Natural killer cell (primary cell): ENCODE measurements at regions not wholly inside any gene's neighbourhood (a gene's known extent, or its start where the extent isn't known, plus 50 kb on each side); places are given as distances from the start of the nearest gene placed in this dataset.

ENCODE experiments used
- ATAC-seq, 3 donors: fragments of 150-1000 bp in 2 of 3; fragments of 200-7000 bp in 1 of 3; cut with Tn5 transposase; 1 replicate in 1 of 3; 2 replicates in 2 of 3; pipeline ENCODE4 v1.10.0; 2021; ENCODE audit warnings: mild to moderate bottlenecking in 2 of 3, moderate library complexity in 2 of 3
- DNase-seq, 2 donors: peaks; one replicate each; pipeline versions ENCODE4 v3.0.0 to v3.0.0-alpha.2; 2013 to 2021; ENCODE audit warnings: mixed read lengths in 1 of 2
- H3K27ac ChIP-seq: one replicate; pipeline ENCODE4 v1.5.1; 2013; ENCODE audit warnings: mild to moderate bottlenecking, low read length
- H3K27me3 ChIP-seq: one replicate; pipeline ENCODE4 v1.6.1; 2013; ENCODE audit warnings: low read length; ENCODE audit not compliant: control insufficient read depth, insufficient read depth
- H3K36me3 ChIP-seq: one replicate; pipeline ENCODE4 v1.6.1; 2013; ENCODE audit warnings: low read length; ENCODE audit not compliant: control insufficient read depth, insufficient read depth
- H3K4me1 ChIP-seq: one replicate; pipeline ENCODE4 v1.6.1; 2013; ENCODE audit warnings: low read length; ENCODE audit not compliant: control insufficient read depth, insufficient read depth
- H3K4me3 ChIP-seq: one replicate; pipeline ENCODE4 v1.5.1; 2013; ENCODE audit warnings: low read length
- H3K9me3 ChIP-seq: one replicate; pipeline ENCODE4 v1.6.1; 2013; ENCODE audit warnings: low read length; ENCODE audit not compliant: control insufficient read depth, insufficient read depth
- H3K27ac Mint-ChIP-seq, 2 donors: one replicate each; pipeline ENCODE4 v1.8.0; 2022; ENCODE audit warnings: mild to moderate bottlenecking in 2 of 2, mixed read lengths in 2 of 2, moderate library complexity in 1 of 2
- H3K27me3 Mint-ChIP-seq, 2 donors: one replicate each; pipeline ENCODE4 v1.8.0; 2022; ENCODE audit warnings: low read depth in 2 of 2, mixed read lengths in 2 of 2
- H3K36me3 Mint-ChIP-seq: one replicate; pipeline ENCODE4 v1.8.0; 2022; ENCODE audit warnings: mixed read lengths
- H3K4me1 Mint-ChIP-seq, 2 donors: one replicate each; pipeline ENCODE4 v1.8.0; 2022; ENCODE audit warnings: mixed read lengths in 2 of 2
- H3K4me3 Mint-ChIP-seq: one replicate; pipeline ENCODE4 v1.8.0; 2022; ENCODE audit warnings: mild to moderate bottlenecking, moderate library complexity, mixed read lengths
- H3K9me3 Mint-ChIP-seq, 2 donors: one replicate each; pipeline ENCODE4 v1.8.0; 2022; ENCODE audit warnings: mixed read lengths in 2 of 2
- WGBS: methylation state at CpG from one replicate; pipeline ENCODE4 v1.1.7; 2013; ENCODE audit warnings: missing lambda C conversion rate; ENCODE audit not compliant: insufficient coverage; 5-methylcytosine and 5-hydroxymethylcytosine counted together
- intact Hi-C: fragments of 100-400 bp; cut with micrococcal nuclease; formaldehyde crosslinking; loops from one replicate; pipeline ENCODE4 v1.14.2; 2022
- TF ChIP-seq, protein P1 (sequence below): fragments of 200-600 bp; IDR thresholded peaks from one replicate; pipeline ENCODE4 v1.8.0; 2022; ENCODE audit warnings: antibody characterized with exemption

DNA sequence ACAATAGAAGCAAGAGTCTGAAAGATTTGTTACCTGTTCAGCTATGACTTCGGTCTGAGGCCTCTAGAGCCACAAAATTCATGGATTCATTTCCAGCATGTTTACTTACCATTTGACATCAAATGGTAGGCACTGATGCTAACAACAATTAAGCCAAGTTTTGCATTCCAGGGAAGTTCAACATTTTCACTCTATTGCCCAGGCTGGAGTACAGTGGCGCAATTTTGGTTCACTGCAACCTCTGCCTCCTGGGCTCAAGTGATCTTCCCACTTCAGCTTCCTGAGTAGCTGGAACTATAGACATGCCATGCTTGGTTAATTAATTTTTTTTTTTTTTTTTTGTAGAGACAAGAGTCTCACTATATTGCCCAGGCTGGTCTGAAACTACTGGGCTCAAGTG is 114.1 kb upstream of the SGK1 start:
- Histone ChIP-seq H3K27me3 (no peaks in the 10 kb centered on the region), H3K9me3 (no peaks in the 10 kb centered on the region), H3K27ac (no peak overlapping the region), H3K4me1 (peaks cover 3% of the 10 kb centered on the region), H3K36me3 (no peaks in the 10 kb centered on the region), H3K4me3 (no peak overlapping the region)
- ATAC-seq (no peak), DNase-seq (no peak)
- no peak overlapping the region for H3K4me3 Mint-ChIP-seq
- no peaks in the 10 kb centered on the region for H3K9me3 Mint-ChIP-seq
- H3K36me3 Mint-ChIP-seq: no peaks in the 10 kb centered on the region
- H3K27ac Mint-ChIP-seq: no peak overlapping the region
- no peaks in the 10 kb centered on the region for H3K27me3 Mint-ChIP-seq
- intact Hi-C loops: no loop called here
- H3K4me1 Mint-ChIP-seq: no peaks in the 10 kb centered on the region
- WGBS: 50% methylated on average over 2 of the region's 2 CpGs
- TF ChIP-seq, protein P1, sequence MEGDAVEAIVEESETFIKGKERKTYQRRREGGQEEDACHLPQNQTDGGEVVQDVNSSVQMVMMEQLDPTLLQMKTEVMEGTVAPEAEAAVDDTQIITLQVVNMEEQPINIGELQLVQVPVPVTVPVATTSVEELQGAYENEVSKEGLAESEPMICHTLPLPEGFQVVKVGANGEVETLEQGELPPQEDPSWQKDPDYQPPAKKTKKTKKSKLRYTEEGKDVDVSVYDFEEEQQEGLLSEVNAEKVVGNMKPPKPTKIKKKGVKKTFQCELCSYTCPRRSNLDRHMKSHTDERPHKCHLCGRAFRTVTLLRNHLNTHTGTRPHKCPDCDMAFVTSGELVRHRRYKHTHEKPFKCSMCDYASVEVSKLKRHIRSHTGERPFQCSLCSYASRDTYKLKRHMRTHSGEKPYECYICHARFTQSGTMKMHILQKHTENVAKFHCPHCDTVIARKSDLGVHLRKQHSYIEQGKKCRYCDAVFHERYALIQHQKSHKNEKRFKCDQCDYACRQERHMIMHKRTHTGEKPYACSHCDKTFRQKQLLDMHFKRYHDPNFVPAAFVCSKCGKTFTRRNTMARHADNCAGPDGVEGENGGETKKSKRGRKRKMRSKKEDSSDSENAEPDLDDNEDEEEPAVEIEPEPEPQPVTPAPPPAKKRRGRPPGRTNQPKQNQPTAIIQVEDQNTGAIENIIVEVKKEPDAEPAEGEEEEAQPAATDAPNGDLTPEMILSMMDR: no peak

DNA sequence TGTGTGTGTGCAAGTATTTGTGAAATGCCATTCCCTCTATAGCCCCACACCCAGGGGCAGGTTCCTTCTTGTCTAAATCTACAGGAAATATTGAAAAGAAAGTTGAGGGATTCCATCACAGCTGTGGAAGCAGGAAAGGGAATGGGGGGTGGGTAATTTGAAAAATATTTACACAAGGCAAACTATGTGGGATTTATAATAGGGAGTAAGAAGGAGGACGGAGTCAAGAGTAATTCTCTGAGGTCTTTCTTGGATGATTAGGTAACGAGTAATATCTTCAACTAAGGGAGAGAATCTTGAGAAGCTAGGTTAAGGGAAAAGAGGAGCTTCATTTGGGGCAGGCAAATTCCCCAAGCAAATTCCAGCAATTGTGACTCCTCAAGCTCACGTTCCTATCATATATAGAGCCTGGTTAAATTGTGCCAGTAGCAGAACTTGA is 113.5 kb upstream of the SGK1 start:
- H3K4me1 ChIP-seq: peaks cover 1% of the 10 kb centered on the region
- Mint-ChIP-seq H3K27ac (no peak overlapping the region), H3K9me3 (no peaks in the 10 kb centered on the region), H3K4me1 (no peaks in the 10 kb centered on the region), H3K36me3 (no peaks in the 10 kb centered on the region), H3K27me3 (peaks cover 2 to 5% of the 10 kb centered on the region in 2 donors), H3K4me3 (no peak overlapping the region)
- H3K36me3 ChIP-seq: no peaks in the 10 kb centered on the region
- no peak for ATAC-seq
- H3K4me3 ChIP-seq: no peak overlapping the region
- TF ChIP-seq, protein P1: no peak
- intact Hi-C loops: no loop called here
- H3K27me3 ChIP-seq: no peaks in the 10 kb centered on the region
- no peak for DNase-seq
- WGBS: 83% methylated on average over 2 of the region's 3 CpGs
- H3K9me3 ChIP-seq: no peaks in the 10 kb centered on the region
- H3K27ac ChIP-seq: no peak overlapping the region

DNA sequence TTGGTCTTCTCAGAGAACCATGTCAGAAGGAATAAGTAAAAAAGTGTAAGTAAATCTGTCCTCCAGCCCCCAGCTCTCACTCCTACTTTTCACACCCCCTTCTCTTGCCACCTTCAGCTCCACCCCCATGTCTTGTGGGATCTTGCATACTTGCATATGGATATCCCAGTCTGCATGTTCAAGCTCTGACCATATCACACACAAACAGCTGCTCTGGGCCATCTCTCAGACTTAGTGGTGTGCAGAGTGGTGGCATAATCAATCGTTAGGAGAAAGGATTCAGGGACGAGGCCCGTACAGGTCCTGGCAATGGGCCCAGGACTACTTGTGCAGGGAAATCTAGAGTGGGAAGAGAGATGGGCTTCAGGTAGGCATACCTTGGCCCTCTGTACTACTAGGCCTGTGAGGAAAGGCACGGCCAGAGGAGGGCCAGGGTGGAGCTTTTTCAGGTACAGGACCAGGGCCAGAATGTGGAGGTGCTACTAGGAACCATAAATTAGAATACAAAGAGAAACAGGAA is 112.0 kb upstream of the SGK1 start:
- TF ChIP-seq, protein P1: no peak
- Mint-ChIP-seq H3K4me3 (no peak overlapping the region), H3K27me3 (peaks cover 3 to 6% of the 10 kb centered on the region in 2 donors), H3K36me3 (no peaks in the 10 kb centered on the region), H3K27ac (no peak overlapping the region), H3K4me1 (no peaks in the 10 kb centered on the region), H3K9me3 (no peaks in the 10 kb centered on the region)
- Histone ChIP-seq H3K4me1 (no peaks in the 10 kb centered on the region), H3K4me3 (no peak overlapping the region), H3K36me3 (no peaks in the 10 kb centered on the region), H3K27ac (no peak overlapping the region), H3K27me3 (no peaks in the 10 kb centered on the region), H3K9me3 (no peaks in the 10 kb centered on the region)
- intact Hi-C loops: no loop called here
- DNase-seq (no peak), ATAC-seq (no peak)
- WGBS: 88% methylated on average over 4 of the region's 4 CpGs

DNA sequence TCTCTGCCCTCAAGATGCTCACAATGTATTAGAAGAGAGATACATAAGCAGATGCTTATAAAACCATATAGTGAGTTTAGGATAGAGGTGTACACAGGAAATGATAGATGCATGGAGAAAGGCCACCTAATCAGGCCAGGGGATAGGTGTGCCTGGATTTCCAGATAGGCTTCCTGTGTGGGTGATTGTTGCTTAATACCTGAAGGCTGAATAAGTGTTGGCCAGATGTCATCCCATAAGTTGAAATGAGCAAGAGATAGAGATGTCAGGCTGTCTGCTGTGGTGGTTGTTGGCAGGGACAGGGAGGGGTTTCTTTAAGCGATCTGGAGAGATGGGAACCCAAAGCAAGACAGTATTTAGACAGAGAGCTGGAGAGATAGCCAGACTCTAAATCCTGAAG is 109.8 kb upstream of the SGK1 start:
- Histone ChIP-seq H3K4me3 (no peak overlapping the region), H3K9me3 (no peaks in the 10 kb centered on the region), H3K27ac (no peak overlapping the region), H3K27me3 (no peaks in the 10 kb centered on the region), H3K36me3 (no peaks in the 10 kb centered on the region), H3K4me1 (no peaks in the 10 kb centered on the region)
- no peak overlapping the region for H3K4me3 Mint-ChIP-seq
- H3K4me1 Mint-ChIP-seq: no peaks in the 10 kb centered on the region
- ATAC-seq (no peak), DNase-seq (no peak)
- TF ChIP-seq, protein P1: no peak
- peaks cover 3 to 6% of the 10 kb centered on the region in 2 donors for H3K27me3 Mint-ChIP-seq
- WGBS: 92% methylated on average over 1 of the region's 1 CpG
- intact Hi-C loops: no loop called here
- no peaks in the 10 kb centered on the region for H3K36me3 Mint-ChIP-seq
- no peak overlapping the region for H3K27ac Mint-ChIP-seq
- H3K9me3 Mint-ChIP-seq: no peaks in the 10 kb centered on the region
